Heart left ventricle (tissue), 16 donors: ENCODE measurements at regions not wholly inside any gene's neighbourhood (a gene's known extent, or its start where the extent isn't known, plus 50 kb on each side); places are given as distances from the start of the nearest gene placed in this dataset.

Source experiments
- ATAC-seq, 4 donors: fragments of 200-7000 bp; cut with Tn5 transposase; one replicate each; pipeline ENCODE4 v1.9.1; 2020 to 2022; ENCODE audit warnings: moderate library complexity in 4 of 4, mild to moderate bottlenecking in 3 of 4, moderate number of reproducible peaks in 1 of 4
- DNase-seq, 5 donors: peaks; one replicate each; pipeline ENCODE4 v3.0.0-alpha.2; 2020
- H3K27ac ChIP-seq, 12 donors: fragments of 200-600 bp; sonication (generic) in 4 of 12; one replicate each; pipeline versions ENCODE4 v1.5.0 to v1.8.0; 2016 to 2022; ENCODE audit warnings: mild to moderate bottlenecking in 2 of 12
- H3K27me3 ChIP-seq, 9 donors: fragments of 200-600 bp; sonication (generic) in 2 of 9; one replicate each; pipeline versions ENCODE4 v1.5.1 to v1.8.0; 2016 to 2022; ENCODE audit warnings: mild to moderate bottlenecking in 3 of 9
- H3K36me3 ChIP-seq, 9 donors: fragments of 200-600 bp; sonication (generic) in 2 of 9; one replicate each; pipeline versions ENCODE4 v1.5.0 to v1.8.0; 2018 to 2022; ENCODE audit warnings: mild to moderate bottlenecking in 2 of 9
- H3K4me1 ChIP-seq, 12 donors: fragments of 200-600 bp; sonication (generic) in 4 of 12; one replicate each; pipeline versions ENCODE4 v1.5.0 to v1.8.0; 2016 to 2022; ENCODE audit warnings: mild to moderate bottlenecking in 3 of 12
- H3K4me3 ChIP-seq, 12 donors: fragments of 200-600 bp; sonication (generic) in 4 of 12; one replicate each; pipeline versions ENCODE4 v1.5.0 to v1.8.0; 2017 to 2022; ENCODE audit warnings: mild to moderate bottlenecking in 9 of 12, moderate library complexity in 4 of 12
- H3K9me3 ChIP-seq, 12 donors: fragments of 200-600 bp; sonication (generic) in 4 of 12; one replicate each; pipeline versions ENCODE4 v1.5.0 to v1.8.0; 2016 to 2022; ENCODE audit warnings: mild to moderate bottlenecking in 1 of 12
- CTCF ChIP-seq, 12 donors: fragments of 200-600 bp; sonication (generic) in 4 of 12; IDR thresholded peaks; one replicate each; pipeline versions ENCODE4 v1.5.0 to v1.8.0; 2018 to 2022; ENCODE audit warnings: antibody characterized with exemption in 12 of 12, mild to moderate bottlenecking in 5 of 12
- POLR2A ChIP-seq, 2 donors: fragments of 450-650 bp; IDR thresholded peaks; one replicate each; pipeline ENCODE4 v1.6.1; 2017; ENCODE audit warnings: antibody characterized with exemption in 2 of 2, mild to moderate bottlenecking in 2 of 2, moderate library complexity in 2 of 2
- WGBS, 4 donors: extraction: QIAGEN DNeasy Blood & Tissue Kit in 2 of 4; methylation state at CpG; one replicate each; pipeline versions ENCODE4 v1.1.5 to v1.1.7; 2013 to 2018; 5-methylcytosine and 5-hydroxymethylcytosine counted together
- intact Hi-C, 10 donors: fragments of 100-400 bp; cut with DNase I; formaldehyde crosslinking; loops; one replicate each; pipeline versions ENCODE4 v1.11.1 to v1.14.2; 2022
- donor health status: ischemic (EF 13 %, LVEDD 7.1; RV severe dilation, severe dysfunction).
- donor health status: healthy with polysubstance abuse.
- donor health status: DM: no; HTN: yes; CAD: no.
- donor health status: DM: no; HTN: no; CAD: no.
- donor health status: ischemic (EF 25% LVEDD 6.9; RV normal size, moderate dysfunction).
- donor health status: ischemic (EF 25% LVEDD 5.7; RV mildly dilated, moderate dysfunction).
- donor health status: healthy.
- donor health status: DM: yes; HTN: yes; CAD: no.
- donor health status: ischemic (EF 35%, LVEDD 5.7; RV mildly dilated, moderate dysfunction).
- donor health status: nonischemic (EF 11% LVEDD 7.7; RV severe dilation, severe dysfunction).
- donor health status: DM: yes; HTN: yes; CAD: no.
- donor health status: PGD.
- donor health status: ischemic (EF 29% LVEDD 5.4; RV normal size, mild dysfunction).
- donor health status: nonischemic (EF 23%, LVEDD 6.1; RV moderate dilation, normal function).

GRCh38 chr2:106638580-106638979 is 151.4 kb downstream of the CD8B2 start:
- no peaks in the 10 kb centered on the region for H3K27me3 ChIP-seq
- intact Hi-C loops, result loop anchor here in 7 of 10 donors (5.0 to 10.0 kb wide), 7 partner anchors 1029 to 1556 kb away; no protein-coding TSS in a partner anchor

DNA sequence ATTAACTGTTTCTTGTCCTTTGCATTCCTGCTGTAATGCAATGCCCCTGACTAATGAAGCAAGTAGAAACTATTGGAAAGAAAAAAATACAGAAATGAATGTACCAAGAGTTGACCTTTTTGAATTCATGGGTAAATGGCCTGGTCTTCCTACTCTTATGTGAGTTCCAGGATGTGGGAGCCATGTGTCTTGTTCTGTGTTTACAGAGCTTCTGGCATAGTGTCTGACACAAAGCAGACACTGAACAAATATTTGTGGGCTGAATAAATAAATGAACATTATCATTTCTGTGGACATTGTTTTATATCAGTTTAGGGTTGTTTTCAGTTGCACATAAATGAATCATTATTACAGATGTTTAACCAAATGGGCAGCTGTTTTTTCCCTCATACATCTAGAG is 155.5 kb downstream of the CD8B2 start:
- intact Hi-C loops, result loop anchor here in 3 of 10 donors (10.0 kb wide), 3 partner anchors 1022 to 1542 kb away; no protein-coding TSS in a partner anchor
- Histone ChIP-seq H3K36me3 (no peaks in the 10 kb centered on the region), H3K27me3 (no peaks in the 10 kb centered on the region), H3K9me3 (no peaks in the 10 kb centered on the region), H3K4me1 (no peaks in the 10 kb centered on the region), H3K27ac (no peak overlapping the region), H3K4me3 (no peak overlapping the region)
- DNase-seq (no peak), ATAC-seq (no peak)
- TF ChIP-seq CTCF (IDR thresholded peaks at IDR 0.05) (no peak), POLR2A (IDR thresholded peaks at IDR 0.05) (no peak)

More at GRCh38 chr2:106638580-106638979, 151.4 kb downstream of the CD8B2 start:
- H3K36me3 ChIP-seq, result no peaks in the 10 kb centered on the region
- no peak overlapping the region for H3K27ac ChIP-seq
- DNase-seq, result no peak
- H3K4me3 ChIP-seq, result no peak overlapping the region
- no peak for ATAC-seq
- TF ChIP-seq CTCF (IDR thresholded peaks at IDR 0.05) (no peak), POLR2A (IDR thresholded peaks at IDR 0.05) (no peak)
- H3K9me3 ChIP-seq, result no peaks in the 10 kb centered on the region
- no peaks in the 10 kb centered on the region for H3K4me1 ChIP-seq

DNA sequence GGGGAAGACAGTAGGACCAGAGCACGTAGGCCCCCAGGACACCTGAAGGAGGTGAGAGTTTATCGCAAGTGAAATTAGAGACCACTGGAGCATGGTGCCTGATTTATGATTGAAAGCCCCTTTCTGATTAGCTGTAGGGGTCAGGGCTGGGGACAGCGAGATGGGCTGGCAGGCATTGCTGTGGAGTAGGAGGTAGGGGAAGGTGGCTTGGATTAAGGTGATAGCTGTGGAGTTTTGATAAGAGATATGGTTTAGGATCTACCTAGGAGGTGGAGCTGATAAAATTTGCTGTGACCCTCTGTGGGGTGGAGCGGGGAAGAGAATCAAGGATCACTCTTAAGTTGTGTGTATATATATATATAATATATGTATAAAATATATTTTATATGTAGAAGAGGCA is 157.5 kb downstream of the CD8B2 start:
- Histone ChIP-seq H3K9me3 (no peaks in the 10 kb centered on the region), H3K36me3 (no peaks in the 10 kb centered on the region), H3K27me3 (no peaks in the 10 kb centered on the region), H3K27ac (no peak overlapping the region), H3K4me3 (no peak overlapping the region), H3K4me1 (no peaks in the 10 kb centered on the region)
- ATAC-seq, result no peak
- DNase-seq, result no peak
- 89 to 97% (median 95%) methylated on average over 4 of the region's 4 CpGs for WGBS, 4 donors
- intact Hi-C loops, result loop anchor here in 3 of 10 donors (10.0 kb wide), 3 partner anchors 1020 to 1540 kb away; no protein-coding TSS in a partner anchor
- TF ChIP-seq CTCF (IDR thresholded peaks at IDR 0.05) (no peak), POLR2A (IDR thresholded peaks at IDR 0.05) (no peak)

DNA sequence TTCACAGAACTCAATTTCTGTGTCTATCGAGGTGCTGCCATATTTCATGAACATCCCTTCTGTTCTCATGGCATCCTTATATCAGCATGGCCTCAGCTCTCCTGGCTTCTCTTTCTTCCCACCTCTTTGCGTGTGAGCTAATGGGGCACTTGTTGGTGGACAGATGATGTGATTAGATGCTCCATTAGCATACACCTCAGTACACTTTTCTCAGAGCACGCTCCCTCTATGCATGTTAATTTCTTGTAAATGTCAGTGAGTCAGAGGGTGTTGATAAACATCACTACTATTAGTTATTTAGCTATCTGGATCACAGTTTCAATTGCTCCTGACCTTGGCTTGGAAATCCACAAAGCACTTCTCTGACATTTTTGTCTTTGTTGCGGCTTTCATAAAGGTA is 159.4 kb downstream of the CD8B2 start:
- Histone ChIP-seq H3K4me3 (no peak overlapping the region), H3K4me1 (no peaks in the 10 kb centered on the region), H3K27me3 (no peaks in the 10 kb centered on the region), H3K9me3 (peaks cover 0 to 3% (median 0%) of the 10 kb centered on the region in 12 donors), H3K36me3 (no peaks in the 10 kb centered on the region), H3K27ac (no peak overlapping the region)
- intact Hi-C loops, result loop anchor here in 3 of 10 donors (10.0 kb wide), 3 partner anchors 1018 to 1538 kb away; no protein-coding TSS in a partner anchor
- no peak for ATAC-seq
- TF ChIP-seq CTCF (IDR thresholded peaks at IDR 0.05) (no peak), POLR2A (IDR thresholded peaks at IDR 0.05) (no peak)
- WGBS, 4 donors, result 85 to 92% (median 91%) methylated on average over 4 of the region's 4 CpGs
- no peak for DNase-seq
